HG03565 (cell line): ENCODE measurements at regions not wholly inside any gene's neighbourhood (a gene's known extent, or its start where the extent isn't known, plus 50 kb on each side); places are given as distances from the start of the nearest gene placed in this dataset.
"Not testable (repeated sequence)": the region's sequence is repeated elsewhere in the genome, so short reads cannot be mapped to it uniquely, and the experiment has no call there.

Source experiments
- ATAC-seq: cut with Tn5 transposase; IDR thresholded peaks from one replicate; pipeline ENCODE4 v1.9.1; 2021; ENCODE audit warnings: mild to moderate bottlenecking, moderate library complexity; ENCODE audit not compliant: unreplicated experiment

DNA sequence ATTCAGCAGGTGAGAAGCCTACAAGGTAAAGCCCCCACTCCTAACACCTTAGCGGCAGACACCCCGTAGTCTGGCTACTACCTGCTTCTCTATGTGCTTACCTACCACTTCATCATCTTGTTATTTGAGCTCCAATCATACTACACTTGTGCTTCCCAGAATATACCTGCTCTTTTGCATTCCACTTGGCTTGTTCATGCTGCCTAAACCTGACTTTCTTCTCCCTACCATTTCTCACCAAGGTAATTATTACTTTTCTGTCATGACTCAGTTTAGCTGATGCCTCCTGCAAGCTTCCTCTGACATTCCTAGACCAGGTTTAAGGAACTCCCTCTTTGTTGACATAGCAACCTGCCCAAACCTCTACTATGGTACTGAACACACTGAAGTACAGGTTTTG is 495.6 kb upstream of the C1orf87 start:
- no peak for ATAC-seq

- no peak for ATAC-seq
These were observed 493.7 kb upstream of the C1orf87 start for GRCh38 chr1:60567256-60567655.

DNA sequence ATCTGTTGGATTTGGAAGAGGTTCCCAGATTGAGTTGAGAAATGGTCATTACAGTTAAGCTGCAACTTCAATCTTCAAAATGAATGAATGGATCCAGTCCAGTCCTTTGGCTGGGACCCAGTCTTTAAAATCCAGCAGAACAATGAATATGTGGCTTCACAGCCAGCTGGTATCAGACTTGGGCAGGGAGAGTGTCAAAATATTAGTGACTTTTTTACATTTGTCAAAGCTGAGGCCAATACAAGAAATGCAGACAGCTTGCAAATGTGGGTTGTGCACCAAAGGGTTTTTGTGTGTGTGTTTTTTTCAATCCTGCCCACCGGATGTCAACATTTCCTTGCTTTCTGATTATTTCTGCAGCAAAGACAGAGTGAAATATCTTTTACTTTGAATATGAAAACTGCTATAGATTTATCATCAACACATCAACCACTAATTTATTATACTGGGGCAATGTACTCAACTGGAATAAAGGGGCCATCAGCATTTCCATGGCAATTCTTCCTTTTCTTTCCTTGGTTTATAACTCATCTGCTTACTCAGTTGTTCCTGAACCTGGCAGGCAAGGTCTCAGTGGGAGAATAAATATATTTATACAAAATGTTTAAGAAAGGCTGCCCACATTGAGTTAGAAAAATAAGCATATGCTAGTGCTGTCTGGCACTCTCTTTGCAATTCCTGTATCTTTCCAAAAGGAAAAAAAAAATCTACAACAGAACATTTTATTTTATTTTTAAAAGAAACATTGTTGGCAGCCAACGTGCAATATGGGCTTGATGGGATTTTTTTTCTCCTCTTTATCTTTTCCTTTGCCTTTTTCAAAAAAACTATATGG is 491.6 kb upstream of the C1orf87 start:
- no peak for ATAC-seq

- no peak for ATAC-seq
These were observed 490.4 kb upstream of the C1orf87 start for GRCh38 chr1:60563777-60564535.

DNA sequence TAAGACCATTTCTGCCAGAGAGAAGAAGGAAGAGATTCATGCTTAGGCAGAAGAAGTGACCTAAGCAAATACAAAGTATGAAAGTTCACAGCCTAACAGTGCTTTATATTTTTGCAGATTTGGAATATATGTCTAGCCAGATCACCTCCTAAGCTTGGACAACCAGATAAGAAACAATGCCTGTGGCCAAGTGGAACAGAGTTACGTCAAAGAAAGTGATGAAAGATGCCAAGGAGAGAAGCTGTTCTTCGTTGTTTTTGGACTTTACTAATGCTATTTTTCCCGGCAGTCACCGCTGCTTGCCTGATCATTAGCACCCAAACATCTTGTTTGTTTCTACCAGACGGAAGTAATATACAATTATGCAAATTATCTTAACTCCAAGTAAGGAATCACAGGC is 489.2 kb upstream of the C1orf87 start:
- no peak for ATAC-seq

GRCh38 chr1:60560701-60561100 is 487.1 kb upstream of the C1orf87 start:
- no peak for ATAC-seq

DNA sequence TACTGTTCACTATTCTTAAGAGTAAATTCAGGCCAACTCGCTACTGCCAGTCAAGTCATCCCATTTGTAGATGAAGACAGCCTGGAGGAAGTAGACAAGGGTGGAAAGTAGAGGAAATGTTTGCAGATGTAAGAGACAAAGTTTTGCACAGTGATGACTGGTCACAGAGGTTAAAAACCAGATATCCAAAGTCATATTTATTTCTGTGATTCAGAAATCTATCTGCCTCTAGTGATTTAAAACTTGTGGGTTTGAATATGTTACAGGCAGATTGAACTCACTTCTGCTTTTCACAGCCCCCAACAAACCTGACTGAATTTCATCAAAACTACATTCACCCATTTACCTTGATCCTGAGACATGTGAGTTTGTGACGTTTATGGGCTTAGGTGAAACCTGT is 484.7 kb upstream of the C1orf87 start:
- ATAC-seq = no peak

- ATAC-seq = no peak
These were observed 480.2 kb upstream of the C1orf87 start for GRCh38 chr1:60553730-60554129.

GRCh38 chr1:60547821-60548220 is 474.3 kb upstream of the C1orf87 start:
- no peak for ATAC-seq

GRCh38 chr1:60541831-60542532 is 468.4 kb upstream of the C1orf87 start:
- no peak for ATAC-seq

GRCh38 chr1:60540141-60540540 is 466.6 kb upstream of the C1orf87 start:
- ATAC-seq = no peak

- ATAC-seq = no peak
These were observed 462.1 kb upstream of the C1orf87 start for GRCh38 chr1:60535713-60536112.

- no peak for ATAC-seq
These were observed 454.0 kb upstream of the C1orf87 start for GRCh38 chr1:60527567-60527966.

- ATAC-seq = no peak
These were observed 443.4 kb upstream of the C1orf87 start for GRCh38 chr1:60516996-60517395.

DNA sequence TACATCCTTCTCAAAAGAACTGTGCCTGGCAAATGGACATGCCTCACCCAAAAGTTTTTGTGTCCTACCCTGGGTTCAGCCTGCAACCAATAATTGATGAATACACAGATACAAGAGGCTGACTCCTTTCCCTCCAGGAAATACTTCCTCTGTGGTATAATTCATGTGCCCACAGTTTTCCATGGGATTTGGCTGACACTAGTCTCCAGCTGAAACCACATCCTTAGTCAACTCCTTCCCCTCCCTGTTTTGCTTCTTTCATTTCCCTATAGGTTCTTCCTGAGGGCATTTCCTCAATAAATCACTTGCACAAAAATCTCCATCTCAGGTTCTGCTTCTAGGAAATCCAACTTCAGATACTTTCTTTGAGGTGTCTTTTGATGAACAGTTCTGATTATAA is 436.6 kb upstream of the C1orf87 start:
- ATAC-seq = no peak

- no peak for ATAC-seq
These were observed 430.8 kb upstream of the C1orf87 start for GRCh38 chr1:60504206-60504840.

DNA sequence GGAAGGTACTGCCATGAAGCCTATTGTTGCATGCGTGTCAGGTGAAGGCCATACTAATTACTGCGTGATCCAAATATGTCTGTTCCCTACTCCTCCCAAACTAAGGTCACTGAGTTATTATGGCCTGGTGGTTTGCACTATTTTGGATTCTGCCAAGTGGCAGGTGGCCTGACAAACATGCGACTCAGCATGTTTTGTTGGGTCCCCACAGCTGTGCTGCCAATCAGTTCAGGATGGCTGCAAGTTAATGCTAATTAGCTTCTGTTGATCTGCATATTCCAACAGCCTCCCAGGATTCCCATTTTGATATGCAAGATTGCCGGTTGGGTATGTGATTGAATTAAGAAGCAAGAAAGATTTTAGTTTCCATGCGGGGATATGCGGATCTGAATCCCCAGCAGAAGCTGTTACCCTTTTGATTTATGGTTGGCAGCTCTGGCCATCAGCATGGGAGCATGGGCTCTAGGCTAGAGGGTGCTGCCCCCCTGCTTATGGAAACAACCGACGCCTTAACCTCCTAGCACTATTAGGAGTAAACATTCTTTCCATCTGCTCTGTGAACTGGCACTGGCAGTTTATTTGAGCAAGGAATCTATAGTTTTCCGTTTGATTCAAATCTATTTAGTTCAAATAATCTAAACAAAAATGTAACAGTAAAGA is 429.8 kb upstream of the C1orf87 start:
- no peak for ATAC-seq

GRCh38 chr1:60502506-60502905 is 428.9 kb upstream of the C1orf87 start:
- ATAC-seq = no peak

DNA sequence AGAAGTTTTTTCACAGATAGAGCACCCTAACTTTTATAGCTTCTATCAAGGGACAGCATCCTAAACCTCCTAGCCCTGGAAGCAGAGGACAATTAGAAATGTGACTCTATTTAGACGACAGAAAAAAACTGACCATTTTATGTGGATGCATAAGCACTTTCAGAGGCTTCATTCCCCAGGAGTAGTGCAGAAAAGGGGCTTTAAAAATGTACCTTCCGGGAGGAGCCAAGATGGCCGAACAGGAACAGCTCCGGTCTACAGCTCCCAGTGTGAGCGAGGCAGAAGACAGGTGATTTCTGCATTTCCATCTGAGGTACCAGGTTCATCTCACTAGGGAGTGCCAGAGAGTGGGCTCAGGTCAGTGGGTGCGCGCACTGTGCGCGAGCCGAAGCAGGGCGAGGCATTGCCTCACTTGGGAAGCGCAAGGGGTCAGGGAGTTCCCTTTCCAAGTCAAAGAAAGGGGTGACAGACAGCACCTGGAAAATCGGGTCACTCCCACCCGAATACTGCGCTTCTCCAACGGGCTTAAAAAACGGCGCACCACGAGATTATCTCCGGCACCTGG is 416.4 kb upstream of the C1orf87 start:
- ATAC-seq = not testable (repeated sequence)

DNA sequence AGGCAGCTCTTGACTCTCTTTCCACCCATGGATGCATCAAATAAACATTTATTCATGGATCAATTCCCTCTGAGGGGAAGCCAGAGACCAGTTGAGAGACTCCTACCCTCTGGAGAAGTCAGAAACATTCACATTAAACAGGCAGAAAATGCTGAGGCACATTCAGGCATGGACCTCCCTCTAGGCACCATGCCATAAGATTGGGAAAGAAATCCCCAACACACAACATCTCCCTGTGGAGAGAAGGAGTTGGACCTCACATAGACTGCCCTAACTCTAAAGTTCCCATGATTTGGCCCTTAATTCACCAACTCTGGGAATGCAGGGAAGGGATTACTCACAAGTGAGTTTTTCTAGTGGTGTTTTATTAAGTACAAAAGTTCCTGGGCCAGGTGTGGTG is 415.3 kb upstream of the C1orf87 start:
- no peak for ATAC-seq
